CD8-positive, alpha-beta memory T cell (primary cell): ENCODE measurements at regions not wholly inside any gene's neighbourhood (a gene's known extent, or its start where the extent isn't known, plus 50 kb on each side); places are given as distances from the start of the nearest gene placed in this dataset.
A peak's percentile ranks its signal among the peaks of the same experiment; 100 is the strongest.

Experiments
- CTCF ChIA-PET: fragments of 350-600 bp; sonication (Branson Sonifier 250); formaldehyde crosslinking; loops from one replicate; lab custom pipeline; 2021; ENCODE audit warnings: antibody characterized with exemption; lab: Charles Lee
- POLR2A ChIA-PET: fragments of 350-600 bp; sonication (Branson Sonifier 250); formaldehyde crosslinking; loops from one replicate; lab custom pipeline; 2021; ENCODE audit warnings: antibody characterized with exemption; lab: Charles Lee
- DNase-seq, 5 donors: peaks; one replicate each; pipeline versions ENCODE4 v3.0.0 to v3.0.0-alpha.2; 2020 to 2022; ENCODE audit warnings: mixed read lengths in 1 of 5
- H3K27ac ChIP-seq: one replicate; pipeline ENCODE4 v1.7.0; 2013; ENCODE audit warnings: low read depth, mild to moderate bottlenecking, low read length, moderate library complexity
- H3K27me3 ChIP-seq: 2 replicates; pipeline ENCODE4 v1.7.0; 2013; ENCODE audit warnings: low read length, mild to moderate bottlenecking; ENCODE audit not compliant: insufficient read depth, poor library complexity, severe bottlenecking
- H3K36me3 ChIP-seq: 2 replicates; pipeline ENCODE4 v1.7.0; 2013; ENCODE audit warnings: mild to moderate bottlenecking, low read length, moderate library complexity; ENCODE audit not compliant: insufficient read depth
- H3K4me1 ChIP-seq: 2 replicates; pipeline ENCODE4 v1.7.0; 2013; ENCODE audit warnings: mild to moderate bottlenecking, low read length, moderate library complexity; ENCODE audit not compliant: insufficient read depth
- H3K4me3 ChIP-seq: 2 replicates; pipeline ENCODE4 v1.7.0; 2013; ENCODE audit warnings: mild to moderate bottlenecking, low read length
- H3K9me3 ChIP-seq: 2 replicates; pipeline ENCODE4 v1.7.0; 2013; ENCODE audit warnings: mild to moderate bottlenecking, low read length
- H3K27ac Mint-ChIP-seq, 8 donors: one replicate each; pipeline ENCODE4 v1.8.0; 2020 to 2021; ENCODE audit warnings: mixed read lengths in 8 of 8, mild to moderate bottlenecking in 6 of 8, inconsistent platforms in 3 of 8, moderate library complexity in 3 of 8
- H3K27me3 Mint-ChIP-seq, 2 donors: one replicate each; pipeline ENCODE4 v1.8.0; 2020 to 2021; ENCODE audit warnings: mixed read lengths in 2 of 2, mild to moderate bottlenecking in 1 of 2, moderate library complexity in 1 of 2
- H3K36me3 Mint-ChIP-seq, 3 donors: one replicate each; pipeline ENCODE4 v1.8.0; 2020 to 2021; ENCODE audit warnings: mixed read lengths in 3 of 3, inconsistent platforms in 1 of 3, mild to moderate bottlenecking in 1 of 3
- H3K4me1 Mint-ChIP-seq, 3 donors: one replicate each; pipeline ENCODE4 v1.8.0; 2020 to 2021; ENCODE audit warnings: mixed read lengths in 3 of 3, inconsistent platforms in 1 of 3, mild to moderate bottlenecking in 1 of 3
- H3K4me3 Mint-ChIP-seq, 7 donors: one replicate each; pipeline ENCODE4 v1.8.0; 2020 to 2021; ENCODE audit warnings: mixed read lengths in 7 of 7, mild to moderate bottlenecking in 6 of 7, moderate library complexity in 4 of 7, inconsistent platforms in 2 of 7
- H3K9me3 Mint-ChIP-seq, 5 donors: one replicate each; pipeline ENCODE4 v1.8.0; 2020 to 2022; ENCODE audit warnings: mixed read lengths in 5 of 5, mild to moderate bottlenecking in 3 of 5, moderate library complexity in 2 of 5, inconsistent platforms in 1 of 5

DNA sequence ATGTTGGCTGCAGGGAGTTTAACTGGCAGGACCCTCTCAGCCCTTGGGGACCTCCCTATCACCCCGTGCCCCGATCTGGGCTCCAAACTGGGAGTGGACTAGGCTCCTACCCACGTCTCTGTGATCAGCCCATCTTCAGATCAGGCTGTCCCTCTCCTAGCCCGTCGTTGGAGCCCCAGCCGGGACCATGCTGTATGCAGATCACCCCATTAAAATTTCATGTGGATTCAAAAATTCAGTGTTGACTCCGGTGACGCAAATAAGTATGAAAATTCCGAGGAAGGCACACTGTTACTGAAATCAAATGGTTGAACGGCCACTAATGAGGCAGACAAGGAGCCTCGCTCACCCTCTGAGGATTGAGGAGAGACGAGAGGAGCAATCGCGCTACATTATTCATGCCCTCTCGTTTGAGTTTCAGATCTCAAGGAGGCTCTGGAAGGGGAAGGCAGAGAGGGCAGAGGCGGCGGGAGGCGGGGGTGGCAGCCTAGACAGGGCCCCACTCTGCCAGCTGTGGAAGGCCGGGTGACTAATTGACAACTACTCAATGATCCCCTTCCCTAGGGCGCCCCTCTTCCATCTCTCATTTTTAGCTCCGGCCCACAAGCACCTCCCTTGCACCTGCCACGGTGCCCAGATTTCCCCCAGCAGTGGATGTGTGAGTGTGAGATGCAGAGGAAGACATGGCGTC is 255.4 kb downstream of the MIAT start:
- H3K9me3 Mint-ChIP-seq = peaks cover 0 to 3% (median 0%) of the 10 kb centered on the region in 5 donors

DNA sequence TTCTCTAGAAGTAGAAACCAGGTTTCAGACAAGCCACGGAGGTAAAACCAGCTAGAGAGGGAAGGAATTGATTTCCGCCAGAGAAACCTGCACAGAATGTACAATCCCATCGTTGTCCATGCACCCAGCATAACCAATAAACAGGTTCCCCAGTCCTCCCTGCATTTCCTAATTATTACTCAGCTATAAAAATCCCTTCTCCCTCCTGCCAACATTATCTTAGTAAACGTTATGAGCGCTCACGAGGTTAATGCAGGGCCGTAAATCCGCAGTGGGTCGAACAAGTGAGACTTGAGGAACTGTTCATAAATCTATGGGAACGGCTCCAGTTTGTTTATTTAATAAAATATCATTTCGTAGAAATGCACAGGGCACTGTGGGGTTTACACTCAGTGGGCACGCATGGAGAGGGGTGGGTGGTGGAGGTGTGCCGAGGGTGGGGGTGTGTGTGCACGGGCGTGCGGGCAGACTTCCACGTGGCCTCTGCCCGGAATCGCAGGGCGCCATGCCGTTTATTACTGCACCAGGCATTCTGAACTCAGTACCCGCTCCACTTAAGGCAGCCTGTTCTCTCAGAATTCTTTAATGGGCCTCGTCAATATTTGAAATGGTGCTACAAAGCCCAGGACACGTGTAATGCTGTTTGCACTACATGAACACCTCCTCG is 257.3 kb downstream of the MIAT start:
- ChIA-PET CTCF (no interaction called here), POLR2A (no interaction called here)
- Histone ChIP-seq H3K4me1 (no peaks in the 10 kb centered on the region), H3K36me3 (no peaks in the 10 kb centered on the region), H3K27ac (no peak overlapping the region), H3K27me3 (peaks cover 3% of the 10 kb centered on the region), H3K9me3 (no peaks in the 10 kb centered on the region), H3K4me3 (no peak overlapping the region)
- Mint-ChIP-seq H3K4me3 (no peak overlapping the region), H3K27me3 (peaks cover 32 to 65% of the 10 kb centered on the region in 2 donors), H3K4me1 (no peaks in the 10 kb centered on the region), H3K36me3 (peaks cover 0 to 2% (median 2%) of the 10 kb centered on the region in 3 donors), H3K27ac (peak overlapping the region in 1 of 8 donors; percentile 50), H3K9me3 (no peaks in the 10 kb centered on the region)
- no peak for DNase-seq

More for the DNA sequence above, 255.4 kb downstream of the MIAT start:
- Histone ChIP-seq H3K4me3 (no peak overlapping the region), H3K36me3 (no peaks in the 10 kb centered on the region), H3K9me3 (no peaks in the 10 kb centered on the region), H3K27ac (no peak overlapping the region), H3K4me1 (no peaks in the 10 kb centered on the region), H3K27me3 (peaks cover 3% of the 10 kb centered on the region)
- H3K36me3 Mint-ChIP-seq = peaks cover 0 to 11% (median 8%) of the 10 kb centered on the region in 3 donors
- no peak overlapping the region for H3K4me3 Mint-ChIP-seq
- H3K4me1 Mint-ChIP-seq = no peaks in the 10 kb centered on the region
- POLR2A ChIA-PET = no interaction called here
- DNase-seq = no peak
- CTCF ChIA-PET = no interaction called here
- H3K27me3 Mint-ChIP-seq = peaks cover 34 to 68% of the 10 kb centered on the region in 2 donors
- H3K27ac Mint-ChIP-seq = no peak overlapping the region

DNA sequence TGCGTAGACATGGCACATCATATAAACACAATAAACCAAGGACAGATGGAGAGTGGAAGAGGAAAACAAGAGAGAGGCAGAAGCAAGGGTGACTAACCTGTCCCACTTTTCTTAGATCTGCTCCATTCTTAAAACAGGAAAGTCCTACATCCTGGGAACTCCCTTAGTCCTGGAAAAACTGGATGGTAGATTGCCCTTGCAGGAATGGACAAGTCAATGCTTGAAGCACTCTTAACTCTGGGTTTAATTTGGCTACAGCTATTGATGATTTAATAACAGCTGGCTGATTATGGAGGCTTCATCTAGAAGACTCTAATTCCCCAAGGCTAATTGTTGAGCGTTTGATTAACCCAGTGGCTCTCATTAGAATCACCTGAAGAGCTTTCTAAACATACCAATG is 258.8 kb downstream of the MIAT start:
- H3K4me3 ChIP-seq = no peak overlapping the region
- Mint-ChIP-seq H3K4me3 (no peak overlapping the region), H3K9me3 (no peaks in the 10 kb centered on the region), H3K27me3 (peaks cover 26 to 55% of the 10 kb centered on the region in 2 donors), H3K4me1 (no peaks in the 10 kb centered on the region), H3K36me3 (peaks cover 0 to 2% (median 0%) of the 10 kb centered on the region in 3 donors), H3K27ac (no peak overlapping the region)
- POLR2A ChIA-PET = no interaction called here
- no peaks in the 10 kb centered on the region for H3K9me3 ChIP-seq
- no peaks in the 10 kb centered on the region for H3K36me3 ChIP-seq
- CTCF ChIA-PET = no interaction called here
- no peak overlapping the region for H3K27ac ChIP-seq
- DNase-seq = no peak
- peaks cover 3% of the 10 kb centered on the region for H3K27me3 ChIP-seq
- H3K4me1 ChIP-seq = no peaks in the 10 kb centered on the region

DNA sequence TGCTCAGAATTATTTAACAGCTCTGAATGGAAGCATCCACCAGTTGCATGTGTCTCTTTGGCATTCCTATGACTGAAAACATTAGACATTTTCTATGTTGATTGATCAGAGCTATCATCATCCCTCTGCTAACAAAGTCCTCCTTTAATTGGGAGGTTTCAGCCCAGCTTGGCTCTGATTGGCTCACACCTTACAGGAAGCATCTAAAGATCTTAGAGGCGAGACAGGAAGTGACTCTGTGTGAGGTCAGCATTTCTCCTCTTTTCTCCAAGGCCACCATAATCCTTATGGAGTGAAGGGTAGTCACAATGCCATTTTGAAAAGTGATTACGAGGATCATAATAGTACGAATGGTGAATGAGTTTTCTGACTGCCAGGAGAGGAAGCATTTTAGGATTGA is 260.8 kb downstream of the MIAT start:
- peaks cover 0 to 2% (median 0%) of the 10 kb centered on the region in 3 donors for H3K36me3 Mint-ChIP-seq
- Histone ChIP-seq H3K4me1 (no peaks in the 10 kb centered on the region), H3K36me3 (no peaks in the 10 kb centered on the region), H3K27ac (no peak overlapping the region), H3K4me3 (no peak overlapping the region), H3K27me3 (peaks cover 3% of the 10 kb centered on the region), H3K9me3 (no peaks in the 10 kb centered on the region)
- POLR2A ChIA-PET = no interaction called here
- DNase-seq = no peak
- no peak overlapping the region for H3K4me3 Mint-ChIP-seq
- H3K27ac Mint-ChIP-seq = no peak overlapping the region
- no peaks in the 10 kb centered on the region for H3K4me1 Mint-ChIP-seq
- CTCF ChIA-PET = no interaction called here
- peaks cover 16 to 41% of the 10 kb centered on the region in 2 donors for H3K27me3 Mint-ChIP-seq
- no peaks in the 10 kb centered on the region for H3K9me3 Mint-ChIP-seq

DNA sequence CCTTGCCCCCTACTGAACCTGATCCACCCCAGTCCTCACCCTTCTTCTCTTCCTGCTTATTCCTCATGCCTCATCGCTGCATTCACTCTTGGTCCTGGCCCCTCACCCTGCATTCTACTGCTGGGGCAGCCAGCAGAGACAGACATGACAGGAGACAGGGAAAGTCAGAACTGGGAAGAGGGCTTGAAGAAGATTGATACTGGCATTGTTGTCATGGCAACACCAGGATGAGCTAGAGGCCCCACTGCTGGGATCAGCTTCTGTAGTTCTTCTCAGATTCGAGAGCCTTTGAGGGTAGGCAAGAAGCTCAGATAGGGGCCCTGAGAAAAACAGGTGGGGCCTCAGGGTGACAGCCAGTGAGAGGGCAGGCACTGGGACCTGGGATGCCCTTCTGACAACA is 264.3 kb downstream of the MIAT start:
- ChIA-PET POLR2A (no interaction called here), CTCF (no interaction called here)
- H3K27me3 Mint-ChIP-seq = peaks cover 3 to 25% of the 10 kb centered on the region in 2 donors
- Histone ChIP-seq H3K27me3 (no peaks in the 10 kb centered on the region), H3K4me3 (no peak overlapping the region), H3K9me3 (no peaks in the 10 kb centered on the region), H3K36me3 (no peaks in the 10 kb centered on the region), H3K27ac (no peak overlapping the region), H3K4me1 (no peaks in the 10 kb centered on the region)
- H3K4me1 Mint-ChIP-seq = no peaks in the 10 kb centered on the region
- H3K9me3 Mint-ChIP-seq = peaks cover 0 to 1% (median 0%) of the 10 kb centered on the region in 5 donors
- peaks cover 0 to 2% (median 0%) of the 10 kb centered on the region in 3 donors for H3K36me3 Mint-ChIP-seq
- no peak overlapping the region for H3K27ac Mint-ChIP-seq
- no peak for DNase-seq
- H3K4me3 Mint-ChIP-seq = no peak overlapping the region

DNA sequence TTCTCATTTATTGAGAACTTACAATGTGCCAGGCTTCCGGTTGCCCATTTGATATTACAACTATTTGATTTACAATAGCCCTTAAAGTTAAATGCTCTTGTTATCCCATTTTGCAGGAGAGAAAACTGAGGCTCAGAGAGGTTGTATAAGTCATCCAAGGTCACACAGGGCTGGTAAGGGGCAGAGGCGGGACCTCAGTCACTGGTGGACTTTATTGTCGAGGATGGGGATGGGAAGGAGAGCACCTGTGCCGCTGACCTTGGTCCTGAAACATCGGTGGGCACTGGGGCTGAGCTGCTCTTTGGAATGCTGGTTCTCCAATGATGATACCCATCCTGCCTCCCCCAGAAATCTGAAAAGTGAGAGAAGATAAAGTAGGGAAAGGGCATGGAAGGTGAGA is 265.4 kb downstream of the MIAT start:
- Mint-ChIP-seq H3K9me3 (peaks cover 0 to 2% (median 0%) of the 10 kb centered on the region in 5 donors), H3K36me3 (peaks cover 0 to 2% (median 0%) of the 10 kb centered on the region in 3 donors), H3K4me3 (no peak overlapping the region), H3K27ac (no peak overlapping the region), H3K4me1 (no peaks in the 10 kb centered on the region), H3K27me3 (peaks cover 3 to 23% of the 10 kb centered on the region in 2 donors)
- ChIA-PET POLR2A (no interaction called here), CTCF (no interaction called here)
- H3K4me1 ChIP-seq = no peaks in the 10 kb centered on the region
- no peak for DNase-seq
- no peaks in the 10 kb centered on the region for H3K27me3 ChIP-seq
- no peaks in the 10 kb centered on the region for H3K9me3 ChIP-seq
- no peak overlapping the region for H3K27ac ChIP-seq
- H3K4me3 ChIP-seq = no peak overlapping the region
- H3K36me3 ChIP-seq = no peaks in the 10 kb centered on the region

DNA sequence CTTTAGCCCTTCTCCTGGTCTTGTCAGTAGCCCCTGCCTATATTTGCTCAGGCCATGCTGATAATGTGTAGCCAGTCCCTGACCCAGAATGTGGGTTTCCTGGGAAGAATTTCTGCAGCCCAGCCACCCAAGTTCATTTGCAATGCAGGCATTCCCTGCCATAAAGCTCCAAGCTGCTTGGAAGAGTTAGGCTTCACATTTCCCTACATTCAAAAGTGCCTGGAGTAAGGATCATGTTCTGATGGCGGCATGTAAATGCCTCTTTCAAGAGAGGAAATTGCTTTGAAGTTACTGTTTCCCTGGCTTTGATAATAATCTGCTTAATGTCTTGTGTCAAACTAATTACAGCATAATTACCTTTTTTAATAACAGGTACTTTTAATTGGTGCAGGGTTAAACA is 266.1 kb downstream of the MIAT start:
- Mint-ChIP-seq H3K4me3 (no peak overlapping the region), H3K27ac (no peak overlapping the region), H3K9me3 (peaks cover 0 to 2% (median 0%) of the 10 kb centered on the region in 5 donors), H3K36me3 (peaks cover 0 to 2% (median 0%) of the 10 kb centered on the region in 3 donors), H3K27me3 (peaks cover 4 to 23% of the 10 kb centered on the region in 2 donors), H3K4me1 (no peaks in the 10 kb centered on the region)
- H3K4me3 ChIP-seq = no peak overlapping the region
- H3K27ac ChIP-seq = no peak overlapping the region
- CTCF ChIA-PET = interaction anchor here (0.6 kb wide), 1 partner anchor 19 kb away, joined by 3 read pairs; no protein-coding TSS in a partner anchor
- H3K27me3 ChIP-seq = no peaks in the 10 kb centered on the region
- no peaks in the 10 kb centered on the region for H3K9me3 ChIP-seq
- H3K4me1 ChIP-seq = no peaks in the 10 kb centered on the region
- H3K36me3 ChIP-seq = no peaks in the 10 kb centered on the region
- POLR2A ChIA-PET = no interaction called here
- DNase-seq = no peak

DNA sequence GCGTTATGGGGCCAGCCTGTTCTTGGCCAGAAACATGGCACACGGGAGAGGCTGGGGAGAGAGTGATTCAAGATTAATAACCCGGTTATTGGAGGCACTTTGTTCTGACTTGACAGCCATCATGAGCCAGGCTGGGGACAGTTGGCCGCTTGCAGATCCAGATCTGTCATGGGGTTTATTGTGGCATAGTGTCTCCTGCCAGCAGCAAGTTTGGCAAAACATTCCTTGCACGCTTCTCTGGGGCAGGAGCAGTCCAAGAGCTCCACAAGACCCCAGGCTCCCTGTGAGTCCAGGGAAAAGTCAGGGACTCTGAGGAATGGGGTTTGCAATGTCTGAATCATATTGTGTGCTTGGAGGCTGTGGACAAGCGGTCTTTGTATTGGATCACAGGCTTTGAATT is 270.4 kb downstream of the MIAT start:
- H3K27ac ChIP-seq = no peak overlapping the region
- peaks cover 0 to 2% (median 0%) of the 10 kb centered on the region in 5 donors for H3K9me3 Mint-ChIP-seq
- CTCF ChIA-PET = no interaction called here

More for the DNA sequence above, 270.4 kb downstream of the MIAT start:
- Mint-ChIP-seq H3K4me1 (no peaks in the 10 kb centered on the region), H3K36me3 (no peaks in the 10 kb centered on the region), H3K4me3 (no peak overlapping the region), H3K27me3 (peaks cover 4 to 17% of the 10 kb centered on the region in 2 donors), H3K27ac (peak overlapping the region in 1 of 8 donors; percentile 68)
- Histone ChIP-seq H3K36me3 (no peaks in the 10 kb centered on the region), H3K27me3 (no peaks in the 10 kb centered on the region), H3K4me1 (no peaks in the 10 kb centered on the region), H3K4me3 (no peak overlapping the region), H3K9me3 (no peaks in the 10 kb centered on the region)
- POLR2A ChIA-PET = no interaction called here
- DNase-seq = no peak
